ENCODE measurements at regions not wholly inside any gene's neighbourhood (a gene's known extent, or its start where the extent isn't known, plus 50 kb on each side); places are given as distances from the start of the nearest gene placed in this dataset.

- no peak for TF ChIP-seq CTCF (IDR thresholded peaks at IDR 0.05)
- no peak for TF ChIP-seq ZFX (IDR thresholded peaks at IDR 0.05; ENCODE audit: borderline replicate concordance)
These were observed 232.0 kb upstream of the SLC14A2 start for GRCh38 chr18:45383228-45383627.

All from 22Rv1 (cell line).